Motor neuron (in vitro differentiated cells): ENCODE measurements at regions not wholly inside any gene's neighbourhood (a gene's known extent, or its start where the extent isn't known, plus 50 kb on each side); places are given as distances from the start of the nearest gene placed in this dataset.

Experiments
- ATAC-seq, 8 experiments: fragments of 200-7000 bp; cut with Tn5 transposase; replicated peaks in 6 of 8; 2 replicates each; pipeline ENCODE4 v1.8.0; 2021; ENCODE audit warnings: mild to moderate bottlenecking in 8 of 8, moderate library complexity in 8 of 8
- H3K27ac ChIP-seq, 2 donors: fragments of 250-450 bp; sonication (Bioruptor Pico); 2 replicates each; pipeline ENCODE4 v1.9.0; 2021; ENCODE audit warnings: antibody characterized with exemption in 2 of 2, mild to moderate bottlenecking in 2 of 2, moderate library complexity in 1 of 2
- H3K4me1 ChIP-seq, 2 donors: fragments of 250-450 bp; sonication (Bioruptor Pico); replicated peaks in 1 of 2; 2 replicates each; pipeline ENCODE4 v1.6.1; 2021; ENCODE audit warnings: antibody characterized with exemption in 2 of 2, mild to moderate bottlenecking in 2 of 2, moderate library complexity in 1 of 2
- H3K4me3 ChIP-seq, 5 donors: fragments of 250-450 bp; sonication (Bioruptor Pico); 2 replicates each; pipeline ENCODE4 v1.9.0; 2021; ENCODE audit warnings: antibody characterized with exemption in 5 of 5, mild to moderate bottlenecking in 5 of 5, moderate library complexity in 4 of 5
- WGBS, 10 experiments: fragments of 450-650 bp; shearing (Covaris generic); methylation state at CpG; one replicate each; pipeline ENCODE4 v1.0.0; 2022; 5-methylcytosine and 5-hydroxymethylcytosine counted together
- in situ Hi-C, 9 experiments: fragments of 400-800 bp; cut with MboI; loops; one replicate each; pipeline ENCODE4 v1.15.0; 2021; ENCODE audit warnings: low sequenced_read_pairs in 9 of 9, low pct_unique_long_range_greater_than_20kb in 2 of 9; ENCODE audit not compliant: unreplicated experiment in 9 of 9

- in situ Hi-C loops: no loop called here
- ATAC-seq: no peak
- 51 to 100% (median 85%) methylated on average over 1 to 6 of the region's 6 CpGs for WGBS, 10 experiments
Measured at GRCh38 chr9:88689509-88690298, 154.7 kb downstream of the NXNL2 start.

DNA sequence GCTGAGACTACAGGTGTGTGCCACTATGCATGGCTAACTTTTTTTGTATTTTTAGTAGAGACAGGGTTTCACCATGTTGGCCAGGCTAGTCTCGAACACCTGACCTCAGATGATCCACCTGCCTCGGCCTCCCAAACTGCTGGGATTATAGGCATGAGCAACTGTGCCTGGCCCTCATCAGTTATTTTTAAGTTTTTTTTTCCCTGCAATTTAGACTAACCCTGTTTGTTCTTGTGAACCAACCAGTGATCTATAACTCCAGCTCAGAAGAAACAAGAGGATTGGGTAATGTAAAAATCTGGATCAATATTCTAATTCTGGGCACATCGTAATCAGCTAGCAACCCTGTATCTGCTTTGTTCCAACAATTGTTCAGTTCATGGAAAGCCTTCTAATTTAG is 155.7 kb downstream of the NXNL2 start:
- Histone ChIP-seq H3K4me3 (no peak overlapping the region), H3K27ac (no peak overlapping the region), H3K4me1 (peaks cover 0 to 4% of the 10 kb centered on the region in 2 donors)
- in situ Hi-C loops: no loop called here
- WGBS, 10 experiments: 77 to 100% (median 84%) methylated on average over 1 to 2 of the region's 3 CpGs; no CpG with 5 or more reads in 3 of the 10 experiments
- ATAC-seq: no peak

More at GRCh38 chr9:88689509-88690298, 154.7 kb downstream of the NXNL2 start:
- no peak overlapping the region for H3K27ac ChIP-seq
- H3K4me3 ChIP-seq: no peak overlapping the region
- H3K4me1 ChIP-seq: peaks cover 0 to 1% of the 10 kb centered on the region in 2 donors

DNA sequence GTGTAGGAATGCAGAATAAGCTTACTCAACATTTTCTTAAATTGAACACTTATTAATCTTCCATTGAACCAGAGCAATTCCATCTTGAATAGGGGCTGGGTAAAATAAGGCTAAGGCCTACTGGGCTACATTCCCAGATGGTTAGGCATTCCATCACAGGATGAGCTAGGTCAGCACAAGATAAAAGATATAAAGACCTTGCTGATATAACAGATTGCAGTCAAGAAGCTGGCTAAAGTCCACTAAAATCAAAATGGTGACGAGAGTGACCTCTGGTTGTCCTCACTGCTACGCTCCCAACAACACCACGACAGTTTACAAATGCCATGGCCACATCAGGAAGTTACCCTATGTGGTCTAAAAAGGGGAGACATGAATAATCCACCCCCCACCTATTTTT is 156.1 kb downstream of the NXNL2 start:
- H3K27ac ChIP-seq: no peak overlapping the region
- no peak overlapping the region for H3K4me3 ChIP-seq
- H3K4me1 ChIP-seq: peaks cover 0 to 4% of the 10 kb centered on the region in 2 donors
- in situ Hi-C loops: no loop called here
- 69 to 100% (median 88%) methylated on average over 1 to 3 of the region's 3 CpGs; no CpG with 5 or more reads in 4 of the 10 experiments for WGBS, 10 experiments
- ATAC-seq: no peak

DNA sequence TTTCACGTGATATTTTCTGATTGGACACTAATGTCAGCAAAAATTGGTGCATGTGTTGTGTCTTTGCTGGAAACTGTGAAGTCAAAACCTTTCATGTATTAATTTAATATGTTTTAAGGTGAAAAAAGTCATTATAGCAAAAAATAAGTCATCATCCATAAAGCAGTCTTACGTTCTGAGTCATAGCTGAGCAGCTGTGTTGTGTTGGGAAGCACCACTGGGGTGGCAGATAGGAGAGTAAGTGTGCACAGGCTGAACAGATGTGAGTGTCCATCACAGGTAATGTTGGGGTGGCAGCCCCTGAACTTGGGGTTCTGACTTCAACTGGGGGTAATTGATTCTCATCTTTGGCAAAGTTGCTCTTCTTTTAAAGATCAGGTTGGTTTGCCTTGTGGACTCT is 156.8 kb downstream of the NXNL2 start:
- Histone ChIP-seq H3K4me1 (peaks cover 0 to 4% of the 10 kb centered on the region in 2 donors), H3K4me3 (no peak overlapping the region), H3K27ac (no peak overlapping the region)
- in situ Hi-C loops: no loop called here
- peak in 1 of 8 experiments; percentile 31 for ATAC-seq
- WGBS, 10 experiments: 29 to 100% (median 83%) methylated on average over 1 to 2 of the region's 2 CpGs; no CpG with 5 or more reads in 3 of the 10 experiments

GRCh38 chr9:88692827-88693226 is 157.8 kb downstream of the NXNL2 start:
- Histone ChIP-seq H3K4me1 (peaks cover 0 to 4% of the 10 kb centered on the region in 2 donors), H3K27ac (no peak overlapping the region), H3K4me3 (no peak overlapping the region)
- in situ Hi-C loops: no loop called here
- 80 to 100% (median 95%) methylated on average over 1 to 2 of the region's 2 CpGs; no CpG with 5 or more reads in 4 of the 10 experiments for WGBS, 10 experiments
- ATAC-seq: no peak

GRCh38 chr9:88694625-88695024 is 159.6 kb downstream of the NXNL2 start:
- 79 to 100% (median 85%) methylated on average over 1 to 12 of the region's 12 CpGs; no CpG with 5 or more reads in 1 of the 10 experiments for WGBS, 10 experiments
- Histone ChIP-seq H3K4me1 (peaks cover 0 to 7% of the 10 kb centered on the region in 2 donors), H3K4me3 (no peak overlapping the region), H3K27ac (no peak overlapping the region)
- in situ Hi-C loops: no loop called here
- peak in 5 of 8 experiments; percentile 43 to 96 (median 85) for ATAC-seq

DNA sequence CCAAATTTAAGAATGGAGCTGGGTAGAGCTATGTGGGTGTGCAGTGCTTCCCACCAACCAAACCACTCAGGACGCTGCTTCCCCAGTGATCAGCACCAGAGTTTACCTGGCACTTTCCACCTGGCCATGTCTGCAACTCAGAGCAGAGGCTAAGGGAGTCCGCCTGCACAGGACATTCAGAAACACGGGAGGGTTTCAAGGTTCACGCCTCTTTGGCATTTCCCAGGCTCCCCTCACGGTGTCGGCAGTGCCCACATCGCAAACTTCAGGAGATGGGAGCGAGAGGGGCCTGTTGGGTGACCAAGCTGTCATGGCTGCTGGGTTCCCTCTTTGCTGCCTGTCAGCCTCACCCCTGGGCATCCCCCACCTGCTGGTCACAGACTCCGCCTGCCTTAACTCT is 161.5 kb downstream of the NXNL2 start:
- ATAC-seq: no peak
- no peak overlapping the region for H3K4me3 ChIP-seq
- 33 to 93% (median 72%) methylated on average over 2 to 5 of the region's 9 CpGs; no CpG with 5 or more reads in 7 of the 10 experiments for WGBS, 10 experiments
- in situ Hi-C loops: no loop called here
- H3K4me1 ChIP-seq: peaks cover 0 to 7% of the 10 kb centered on the region in 2 donors
- no peak overlapping the region for H3K27ac ChIP-seq

- Histone ChIP-seq H3K27ac (no peak overlapping the region), H3K4me3 (no peak overlapping the region), H3K4me1 (peaks cover 0 to 7% of the 10 kb centered on the region in 2 donors)
- in situ Hi-C loops: no loop called here
- peak in 3 of 8 experiments; percentile 32 to 73 (median 49) for ATAC-seq
- WGBS, 10 experiments: 19 to 100% (median 83%) methylated on average over 1 to 6 of the region's 8 CpGs; no CpG with 5 or more reads in 2 of the 10 experiments
Measured at GRCh38 chr9:88697764-88698432, 162.9 kb downstream of the NXNL2 start.

- no peak for ATAC-seq
Measured at GRCh38 chr9:88702985-88703384, 168.0 kb downstream of the NXNL2 start.

DNA sequence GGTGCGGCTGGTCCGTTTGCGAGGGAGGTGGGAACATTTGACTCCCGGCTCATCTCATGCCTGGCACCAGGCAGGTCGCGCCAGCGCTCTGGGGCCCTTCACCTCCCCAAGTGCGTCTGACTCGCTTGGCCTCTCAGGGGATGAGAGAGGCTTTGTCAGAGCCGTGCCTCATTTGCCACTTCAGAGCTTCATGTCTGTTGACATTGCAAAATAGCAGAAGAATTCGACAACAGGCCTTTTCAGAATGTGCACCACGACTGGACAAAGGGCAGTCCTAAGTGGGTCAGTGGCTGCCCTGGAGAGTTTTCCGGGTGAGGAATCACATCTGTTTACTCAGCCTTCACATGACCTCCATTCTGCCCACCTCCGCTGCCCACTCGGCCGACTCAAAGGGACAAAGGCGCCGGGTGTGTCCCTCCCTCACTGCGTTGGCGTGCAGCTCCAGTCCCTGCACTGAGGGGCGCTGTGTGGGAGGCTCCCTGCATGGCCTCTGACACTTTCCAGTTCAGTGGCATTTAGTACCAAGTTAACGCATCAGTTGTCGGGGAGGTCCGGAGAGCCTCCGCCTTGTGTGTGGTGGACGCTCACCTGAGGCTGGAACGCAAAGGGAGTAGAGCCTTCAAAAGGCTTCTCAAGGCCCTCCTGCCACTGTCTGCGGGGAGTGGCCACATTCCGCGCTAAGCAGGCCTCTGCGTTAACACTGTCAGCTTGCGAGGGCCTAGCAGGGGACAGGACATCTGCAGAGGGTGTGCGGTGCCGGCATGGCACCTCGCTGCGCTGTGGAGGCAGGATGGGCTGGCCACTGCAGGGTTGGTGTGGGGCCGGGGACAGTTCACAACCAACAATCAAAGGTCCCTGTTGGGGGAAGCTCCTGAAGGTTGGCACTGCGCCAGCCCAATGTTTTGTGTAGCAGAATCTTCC is 171.5 kb downstream of the NXNL2 start:
- H3K27ac ChIP-seq: no peak overlapping the region
- H3K4me1 ChIP-seq: peaks cover 6 to 7% of the 10 kb centered on the region in 2 donors
- WGBS, 10 experiments: 20 to 100% (median 80%) methylated on average over 1 to 20 of the region's 38 CpGs; no CpG with 5 or more reads in 2 of the 10 experiments
- ATAC-seq: peak in 5 of 8 experiments; percentile 82 to 95 (median 92)
- no peak overlapping the region for H3K4me3 ChIP-seq
- in situ Hi-C loops: no loop called here

More at GRCh38 chr9:88702985-88703384, 168.0 kb downstream of the NXNL2 start:
- no peak overlapping the region for H3K4me3 ChIP-seq
- 60 to 100% (median 86%) methylated on average over 2 of the region's 2 CpGs; no CpG with 5 or more reads in 5 of the 10 experiments for WGBS, 10 experiments
- in situ Hi-C loops: no loop called here
- no peak overlapping the region for H3K27ac ChIP-seq
- peaks cover 6 to 10% of the 10 kb centered on the region in 2 donors for H3K4me1 ChIP-seq

GRCh38 chr9:88710449-88710848 is 175.5 kb downstream of the NXNL2 start:
- in situ Hi-C loops: no loop called here
- ATAC-seq: peak in 2 of 8 experiments; percentile 85 to 90
- WGBS, 10 experiments: 40 to 92% (median 59%) methylated on average over 1 to 2 of the region's 2 CpGs

GRCh38 chr9:88711719-88712118 is 176.7 kb downstream of the NXNL2 start:
- Histone ChIP-seq H3K4me3 (no peak overlapping the region), H3K27ac (no peak overlapping the region), H3K4me1 (peaks cover 3% of the 10 kb centered on the region in 2 donors)
- ATAC-seq: no peak
- in situ Hi-C loops: no loop called here

More at GRCh38 chr9:88710449-88710848, 175.5 kb downstream of the NXNL2 start:
- Histone ChIP-seq H3K4me1 (peaks cover 6 to 7% of the 10 kb centered on the region in 2 donors), H3K27ac (no peak overlapping the region), H3K4me3 (no peak overlapping the region)
